Mesendoderm (in vitro differentiated cells): ENCODE measurements at regions not wholly inside any gene's neighbourhood (a gene's known extent, or its start where the extent isn't known, plus 50 kb on each side); places are given as distances from the start of the nearest gene placed in this dataset.
A peak's percentile ranks its signal among the peaks of the same experiment; 100 is the strongest.
"Not testable (repeated sequence)": the region's sequence is repeated elsewhere in the genome, so short reads cannot be mapped to it uniquely, and the experiment has no call there.

ENCODE experiments used
- DNase-seq: peaks from one replicate; pipeline ENCODE4 v3.0.0; 2013
- H2AK5ac ChIP-seq: 2 replicates; pipeline ENCODE4 v1.6.1; 2013; ENCODE audit warnings: low read length, inconsistent platforms
- H2BK120ac ChIP-seq: 2 replicates; pipeline ENCODE4 v1.6.1; 2013; ENCODE audit warnings: low read depth, mild to moderate bottlenecking, low read length, moderate library complexity, mixed read lengths
- H2BK15ac ChIP-seq: replicated peaks from 2 replicates; pipeline ENCODE4 v1.6.1; 2013; ENCODE audit warnings: low read depth, mild to moderate bottlenecking, moderate library complexity
- H2BK5ac ChIP-seq: 2 replicates; pipeline ENCODE4 v1.6.1; 2013; ENCODE audit warnings: low read length, inconsistent platforms
- H3K18ac ChIP-seq: 2 replicates; pipeline ENCODE4 v1.6.1; 2013; ENCODE audit warnings: mild to moderate bottlenecking, low read length, mixed read lengths
- H3K23ac ChIP-seq: one replicate; pipeline ENCODE4 v1.6.1; 2013; ENCODE audit warnings: low read length
- H3K27ac ChIP-seq: 2 replicates; pipeline ENCODE4 v1.5.1; 2013; ENCODE audit warnings: low read depth, mild to moderate bottlenecking, inconsistent platforms, low read length, moderate library complexity
- H3K27me3 ChIP-seq: 2 replicates; pipeline ENCODE4 v1.6.1; 2013; ENCODE audit warnings: low read length, control low read depth, mild to moderate bottlenecking, inconsistent platforms; ENCODE audit not compliant: insufficient read depth, poor library complexity
- H3K36me3 ChIP-seq: 2 replicates; pipeline ENCODE4 v1.6.1; 2013; ENCODE audit warnings: low read length, inconsistent platforms; ENCODE audit not compliant: control insufficient read depth, insufficient read depth
- H3K4ac ChIP-seq: one replicate; pipeline ENCODE4 v1.6.1; 2013; ENCODE audit warnings: low read depth, mild to moderate bottlenecking, low read length, moderate library complexity
- H3K4me1 ChIP-seq: 2 replicates; pipeline ENCODE4 v1.6.1; 2013; ENCODE audit warnings: low read depth, low read length, inconsistent platforms; ENCODE audit not compliant: control insufficient read depth
- H3K4me2 ChIP-seq: 2 replicates; pipeline ENCODE4 v1.6.1; 2013; ENCODE audit warnings: low read length
- H3K4me3 ChIP-seq: 2 replicates; pipeline ENCODE4 v1.5.1; 2013; ENCODE audit warnings: mild to moderate bottlenecking, low read length
- H3K56ac ChIP-seq: one replicate; pipeline ENCODE4 v1.6.1; 2013; ENCODE audit warnings: low read length
- H3K79me1 ChIP-seq: 2 replicates; pipeline ENCODE4 v1.6.1; 2013; ENCODE audit warnings: low read length, inconsistent platforms
- H3K79me2 ChIP-seq: 2 replicates; pipeline ENCODE4 v1.6.1; 2013; ENCODE audit warnings: mild to moderate bottlenecking, low read length; ENCODE audit not compliant: control insufficient read depth, insufficient read depth
- H3K9ac ChIP-seq: 2 replicates; pipeline ENCODE4 v1.6.1; 2013; ENCODE audit warnings: low read length, inconsistent platforms
- H4K5ac ChIP-seq: one replicate; pipeline ENCODE4 v1.6.1; 2013; ENCODE audit warnings: low read length
- H4K8ac ChIP-seq: one replicate; pipeline ENCODE4 v1.6.1; 2013; ENCODE audit warnings: low read depth, mild to moderate bottlenecking, control low read depth, low read length, moderate library complexity
- WGBS: extraction: QIAGEN DNeasy Blood & Tissue Kit; methylation state at CpG from one replicate; pipeline ENCODE4 v1.1.7; 2013; ENCODE audit warnings: low lambda C conversion rate, missing lambda C conversion rate; ENCODE audit not compliant: insufficient coverage; ENCODE audit errors: extremely low coverage; 5-methylcytosine and 5-hydroxymethylcytosine counted together

DNA sequence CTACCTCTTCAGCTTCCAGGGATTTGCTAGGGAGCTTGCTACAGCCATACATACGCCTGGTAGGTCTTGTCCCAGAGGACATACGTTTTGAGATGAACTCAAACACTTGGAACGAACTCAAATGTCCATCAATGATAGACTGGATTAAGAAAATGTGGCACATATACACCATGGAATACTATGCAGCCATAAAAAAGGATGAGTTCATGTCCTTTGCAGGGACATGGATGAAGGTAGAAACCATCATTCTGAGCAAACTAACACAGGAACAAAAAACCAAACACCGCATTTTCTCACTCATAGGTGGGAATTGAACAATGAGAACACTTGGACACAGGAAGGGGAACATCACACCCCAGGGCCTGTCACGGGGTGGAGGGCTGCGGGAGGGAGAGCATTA lies 68.6 kb upstream of the SGK1 start:
- H3K18ac ChIP-seq, H3K4me1 ChIP-seq, H3K79me2 ChIP-seq, H3K9ac ChIP-seq, H2AK5ac ChIP-seq, H3K4me3 ChIP-seq, H3K36me3 ChIP-seq, H2BK15ac ChIP-seq, DNase-seq, H3K23ac ChIP-seq, H3K4me2 ChIP-seq, H3K27ac ChIP-seq, H4K5ac ChIP-seq, H4K8ac ChIP-seq, H3K4ac ChIP-seq, H3K27me3 ChIP-seq, H3K79me1 ChIP-seq, H2BK5ac ChIP-seq, H3K56ac ChIP-seq, H2BK120ac ChIP-seq: not testable (repeated sequence)
- WGBS: no CpG with 5 or more reads among the region's 6 CpGs

DNA sequence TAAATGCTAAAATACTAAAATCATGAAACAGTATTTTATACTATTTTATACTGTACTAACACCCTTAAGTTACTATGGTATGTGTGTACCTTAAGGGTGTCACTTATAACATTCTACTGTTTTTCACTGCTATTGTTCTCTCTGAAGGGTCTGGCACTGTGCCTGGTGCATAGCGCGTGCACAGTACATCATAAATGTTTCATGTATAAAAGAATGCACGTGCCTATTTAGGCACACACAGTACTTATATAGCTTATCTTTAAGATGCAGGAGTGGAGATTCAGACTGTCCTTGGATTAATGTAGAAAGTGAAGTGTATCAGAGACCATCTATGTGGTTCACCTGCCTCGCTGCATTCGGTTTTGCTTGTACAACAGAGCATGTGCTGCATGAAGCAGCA lies 64.0 kb upstream of the SGK1 start:
- Histone ChIP-seq H4K5ac (no peak overlapping the region), H2BK5ac (no peak overlapping the region), H3K4me3 (no peak overlapping the region), H3K4me1 (no peaks in the 10 kb centered on the region), H2BK120ac (no peak overlapping the region), H3K23ac (no peak overlapping the region), H3K4me2 (no peak overlapping the region), H3K18ac (no peak overlapping the region), H2BK15ac (no peak overlapping the region), H3K27me3 (no peaks in the 10 kb centered on the region), H2AK5ac (no peak overlapping the region), H3K56ac (no peak overlapping the region), H3K79me1 (no peaks in the 10 kb centered on the region), H3K9ac (no peak overlapping the region), H3K79me2 (no peaks in the 10 kb centered on the region), H3K27ac (no peak overlapping the region), H4K8ac (no peak overlapping the region), H3K36me3 (no peaks in the 10 kb centered on the region), H3K4ac (no peak overlapping the region)
- no CpG with 5 or more reads among the region's 5 CpGs for WGBS
- DNase-seq: no peak

DNA sequence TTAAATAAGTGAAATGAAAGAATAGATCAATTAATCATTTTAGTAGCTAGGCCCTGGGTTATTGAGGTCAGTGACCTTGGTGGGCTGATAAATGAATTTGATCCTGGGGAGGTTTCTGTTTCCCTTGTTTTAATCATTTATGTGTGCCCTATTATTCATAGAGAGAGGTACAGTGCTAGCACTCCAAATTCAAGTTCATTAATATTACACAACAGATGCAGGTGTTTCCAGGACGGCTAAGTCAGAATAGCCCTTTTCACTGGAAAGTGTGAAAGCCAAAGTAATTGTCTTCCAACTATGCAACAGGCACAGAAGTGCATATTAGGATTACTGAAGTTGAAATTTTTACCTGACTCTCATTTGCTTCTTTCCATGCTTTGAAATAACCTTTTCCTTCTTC lies 61.7 kb upstream of the SGK1 start:
- Histone ChIP-seq H3K56ac (no peak overlapping the region), H3K4me3 (no peak overlapping the region), H3K4me2 (no peak overlapping the region), H4K8ac (no peak overlapping the region), H3K27me3 (no peaks in the 10 kb centered on the region), H3K18ac (no peak overlapping the region), H2AK5ac (no peak overlapping the region), H3K9ac (no peak overlapping the region), H3K79me2 (no peaks in the 10 kb centered on the region), H4K5ac (no peak overlapping the region), H3K23ac (no peak overlapping the region), H3K27ac (no peak overlapping the region), H3K79me1 (no peaks in the 10 kb centered on the region), H2BK5ac (no peak overlapping the region), H3K4ac (no peak overlapping the region), H2BK120ac (no peak overlapping the region), H2BK15ac (no peak overlapping the region), H3K4me1 (no peaks in the 10 kb centered on the region), H3K36me3 (no peaks in the 10 kb centered on the region)
- WGBS: no CpG with 5 or more reads among the region's 1 CpG
- DNase-seq: no peak

DNA sequence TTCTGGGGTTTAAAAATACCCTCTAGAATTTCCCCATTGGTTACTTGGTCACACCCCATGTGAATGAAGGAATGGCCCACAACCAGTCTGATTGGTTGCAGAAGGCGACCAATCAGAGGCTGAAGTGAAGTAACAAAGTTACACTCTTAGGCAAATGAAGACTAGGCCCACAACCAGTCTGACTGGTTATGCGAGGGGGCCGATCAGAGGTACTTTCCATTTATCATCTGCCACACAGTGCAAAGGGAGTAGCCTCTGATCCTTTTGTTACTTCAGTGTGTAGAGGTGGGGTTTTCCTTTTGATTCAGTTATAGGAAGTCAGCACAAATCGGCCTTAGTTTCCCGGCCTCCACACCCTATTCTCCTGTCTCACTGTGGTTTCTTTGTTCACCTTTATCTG lies 61.2 kb upstream of the SGK1 start:
- H2AK5ac ChIP-seq: no peak overlapping the region
- no peak overlapping the region for H3K18ac ChIP-seq
- no peaks in the 10 kb centered on the region for H3K79me2 ChIP-seq
- no peaks in the 10 kb centered on the region for H3K4me1 ChIP-seq
- no peak overlapping the region for H4K5ac ChIP-seq
- no peak overlapping the region for H3K4me2 ChIP-seq
- H3K27ac ChIP-seq: no peak overlapping the region
- no peak overlapping the region for H3K4me3 ChIP-seq
- DNase-seq: peak; percentile 82
- no peak overlapping the region for H2BK120ac ChIP-seq
- no peaks in the 10 kb centered on the region for H3K36me3 ChIP-seq
- WGBS: no CpG with 5 or more reads among the region's 5 CpGs
- no peak overlapping the region for H2BK15ac ChIP-seq
- H3K27me3 ChIP-seq: no peaks in the 10 kb centered on the region
- no peaks in the 10 kb centered on the region for H3K79me1 ChIP-seq
- no peak overlapping the region for H2BK5ac ChIP-seq
- no peak overlapping the region for H3K56ac ChIP-seq
- H3K4ac ChIP-seq: no peak overlapping the region
- no peak overlapping the region for H4K8ac ChIP-seq
- no peak overlapping the region for H3K23ac ChIP-seq
- no peak overlapping the region for H3K9ac ChIP-seq

DNA sequence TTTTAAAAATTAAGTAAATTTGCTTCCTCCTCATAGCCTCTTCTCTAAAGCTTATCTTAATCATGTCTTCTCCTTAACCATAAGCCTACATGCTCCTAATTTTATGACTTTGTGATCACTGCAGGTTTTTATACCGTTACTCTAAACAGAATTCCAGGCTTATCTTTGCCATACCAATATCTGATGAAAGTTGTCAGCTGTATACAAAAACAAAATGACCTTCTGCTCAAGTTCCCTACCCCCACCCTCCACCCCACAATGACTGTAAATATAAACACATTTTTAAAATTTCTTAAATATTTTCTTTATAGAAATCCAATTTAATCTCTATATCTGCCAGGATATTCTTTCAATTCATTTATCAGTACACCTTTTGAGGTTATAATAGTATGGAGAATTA lies 60.5 kb upstream of the SGK1 start:
- no peak for DNase-seq
- no CpG with 5 or more reads among the region's 1 CpG for WGBS

DNA sequence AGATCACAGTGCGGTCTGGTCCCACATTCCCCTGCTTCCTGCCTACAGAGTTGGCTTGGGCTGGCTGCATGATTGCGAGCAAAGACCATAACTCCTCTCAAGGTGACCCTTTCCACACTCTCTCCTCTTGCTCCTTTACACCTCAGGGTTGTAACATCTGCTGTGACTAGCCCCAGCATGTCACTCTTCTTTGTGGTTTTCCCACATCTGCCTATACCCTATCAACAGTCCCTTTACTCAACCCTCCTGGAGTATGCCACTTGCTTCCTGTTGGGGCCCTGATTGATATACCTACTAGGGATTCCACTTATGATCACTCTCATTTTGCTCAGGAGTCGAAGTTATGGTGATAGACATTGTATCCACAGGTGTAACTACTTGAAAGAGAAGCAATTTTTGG lies 58.9 kb upstream of the SGK1 start:
- Histone ChIP-seq H3K56ac (no peak overlapping the region), H3K4ac (no peak overlapping the region), H2BK15ac (no peak overlapping the region), H4K5ac (no peak overlapping the region), H3K27me3 (no peaks in the 10 kb centered on the region), H3K4me1 (no peaks in the 10 kb centered on the region), H3K79me2 (no peaks in the 10 kb centered on the region), H2BK5ac (no peak overlapping the region), H3K4me3 (no peak overlapping the region), H3K4me2 (no peak overlapping the region), H4K8ac (no peak overlapping the region), H3K36me3 (no peaks in the 10 kb centered on the region), H3K18ac (no peak overlapping the region), H3K79me1 (no peaks in the 10 kb centered on the region), H2BK120ac (no peak overlapping the region), H3K27ac (no peak overlapping the region), H3K9ac (no peak overlapping the region), H3K23ac (no peak overlapping the region), H2AK5ac (no peak overlapping the region)
- no peak for DNase-seq
- no CpG with 5 or more reads among the region's 3 CpGs for WGBS

More for the DNA sequence above, 60.5 kb upstream of the SGK1 start:
- H3K79me2 ChIP-seq: no peaks in the 10 kb centered on the region
- no peaks in the 10 kb centered on the region for H3K36me3 ChIP-seq
- H3K23ac ChIP-seq: no peak overlapping the region
- no peak overlapping the region for H2BK5ac ChIP-seq
- no peak overlapping the region for H3K9ac ChIP-seq
- no peak overlapping the region for H4K5ac ChIP-seq
- H3K56ac ChIP-seq: no peak overlapping the region
- no peak overlapping the region for H2BK15ac ChIP-seq
- no peaks in the 10 kb centered on the region for H3K27me3 ChIP-seq
- H2AK5ac ChIP-seq: no peak overlapping the region
- no peak overlapping the region for H3K18ac ChIP-seq
- no peaks in the 10 kb centered on the region for H3K4me1 ChIP-seq
- no peak overlapping the region for H4K8ac ChIP-seq
- no peak overlapping the region for H3K27ac ChIP-seq
- no peaks in the 10 kb centered on the region for H3K79me1 ChIP-seq
- no peak overlapping the region for H3K4me2 ChIP-seq
- H3K4me3 ChIP-seq: no peak overlapping the region
- no peak overlapping the region for H2BK120ac ChIP-seq
- no peak overlapping the region for H3K4ac ChIP-seq
